ENCODE measurements at regions not wholly inside any gene's neighbourhood (a gene's known extent, or its start where the extent isn't known, plus 50 kb on each side); places are given as distances from the start of the nearest gene placed in this dataset.
A peak's percentile ranks its signal among the peaks of the same experiment; 100 is the strongest.

- no peak for DNase-seq (ENCODE audit: low spot score)
Observed at GRCh38 chr17:13933441-13934276, 135.6 kb upstream of the COX10 start.

GRCh38 chr17:13939222-13939621, 130.1 kb upstream of the COX10 start:
- DNase-seq (ENCODE audit: low spot score), result no peak

GRCh38 chr17:13940858-13941665, 128.2 kb upstream of the COX10 start:
- DNase-seq (ENCODE audit: low spot score), result peak; percentile 93

GRCh38 chr17:13941781-13942180, 127.5 kb upstream of the COX10 start:
- no peak for DNase-seq (ENCODE audit: low spot score)

- DNase-seq (ENCODE audit: low spot score), result no peak
Observed at GRCh38 chr17:13943909-13944308, 125.4 kb upstream of the COX10 start.

GRCh38 chr17:13947499-13947898, 121.8 kb upstream of the COX10 start:
- DNase-seq (ENCODE audit: low spot score), result no peak

- no peak for DNase-seq (ENCODE audit: low spot score)
Observed at GRCh38 chr17:13952009-13952750, 117.1 kb upstream of the COX10 start.

- no peak for DNase-seq (ENCODE audit: low spot score)
Observed at GRCh38 chr17:13953841-13954240, 115.5 kb upstream of the COX10 start.

GRCh38 chr17:13957636-13958035, 111.7 kb upstream of the COX10 start:
- no peak for DNase-seq (ENCODE audit: low spot score)

- no peak for DNase-seq (ENCODE audit: low spot score)
Observed at GRCh38 chr17:13958773-13959172, 110.5 kb upstream of the COX10 start.

GRCh38 chr17:13961265-13961664, 108.0 kb upstream of the COX10 start:
- DNase-seq (ENCODE audit: low spot score), result no peak

GRCh38 chr17:13962716-13963240, 106.5 kb upstream of the COX10 start:
- no peak for DNase-seq (ENCODE audit: low spot score)

- no peak for DNase-seq (ENCODE audit: low spot score)
Observed at GRCh38 chr17:13967416-13967815, 101.9 kb upstream of the COX10 start.

- DNase-seq (ENCODE audit: low spot score), result no peak
Observed at GRCh38 chr17:13970531-13970930, 98.8 kb upstream of the COX10 start.

- no peak for DNase-seq (ENCODE audit: low spot score)
Observed at GRCh38 chr17:13973960-13974651, 95.2 kb upstream of the COX10 start.

- DNase-seq (ENCODE audit: low spot score), result no peak
Observed at GRCh38 chr17:13977837-13978236, 91.5 kb upstream of the COX10 start.

- no peak for DNase-seq (ENCODE audit: low spot score)
Observed at GRCh38 chr17:13978478-13978877, 90.8 kb upstream of the COX10 start.

- DNase-seq (ENCODE audit: low spot score), result no peak
Observed at GRCh38 chr17:13981881-13982280, 87.4 kb upstream of the COX10 start.

- no peak for DNase-seq (ENCODE audit: low spot score)
Observed at GRCh38 chr17:13984956-13985355, 84.3 kb upstream of the COX10 start.

GRCh38 chr17:13986855-13987254, 82.4 kb upstream of the COX10 start:
- no peak for DNase-seq (ENCODE audit: low spot score)

GRCh38 chr17:13989138-13989537, 80.2 kb upstream of the COX10 start:
- no peak for DNase-seq (ENCODE audit: low spot score)

- DNase-seq (ENCODE audit: low spot score), result no peak
Observed at GRCh38 chr17:13993106-13993505, 76.2 kb upstream of the COX10 start.

Data from RKO (cell line).